GM19455 (cell line): ENCODE measurements at regions not wholly inside any gene's neighbourhood (a gene's known extent, or its start where the extent isn't known, plus 50 kb on each side); places are given as distances from the start of the nearest gene placed in this dataset.

Experiments used
- ATAC-seq: cut with Tn5 transposase; IDR thresholded peaks from one replicate; pipeline ENCODE4 v1.9.1; 2021; ENCODE audit not compliant: unreplicated experiment

DNA sequence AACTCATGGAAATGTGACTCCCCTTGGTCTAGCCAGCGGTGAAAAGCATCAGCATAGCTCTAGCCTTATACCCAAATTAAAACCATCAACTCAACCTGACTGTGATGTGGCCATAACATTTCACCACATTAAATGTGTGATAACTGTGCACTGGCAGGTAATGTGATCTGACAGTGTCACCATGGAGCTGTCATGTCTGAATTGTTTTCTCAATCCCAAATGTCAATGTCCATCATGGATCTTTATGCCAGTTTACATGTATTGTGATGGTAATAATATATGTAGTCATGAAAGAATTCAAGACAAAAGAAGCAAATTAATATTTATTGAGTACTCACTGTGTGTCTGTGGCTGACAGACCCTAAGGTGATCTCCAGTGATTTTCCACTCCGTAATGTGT, 213.4 kb upstream of the EOMES start:
- no peak for ATAC-seq

DNA sequence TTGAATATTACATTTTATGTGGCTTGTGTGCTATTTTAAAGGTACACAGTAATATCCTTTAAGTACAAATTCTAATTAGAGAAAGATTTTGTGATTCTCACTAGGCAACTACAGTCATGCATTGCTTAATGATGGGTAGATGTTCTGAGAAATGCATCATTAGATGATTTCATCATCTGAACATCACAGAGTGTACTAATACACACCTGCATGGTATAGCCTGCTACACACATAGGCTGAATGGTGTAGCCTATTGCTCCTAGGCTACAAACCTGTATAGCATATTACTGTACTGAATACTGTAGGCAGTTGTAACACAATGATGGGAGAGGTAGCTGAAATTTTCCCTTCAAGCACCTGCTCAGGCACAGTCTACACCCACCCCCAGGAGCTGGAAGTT, 217.4 kb upstream of the EOMES start:
- ATAC-seq = no peak

DNA sequence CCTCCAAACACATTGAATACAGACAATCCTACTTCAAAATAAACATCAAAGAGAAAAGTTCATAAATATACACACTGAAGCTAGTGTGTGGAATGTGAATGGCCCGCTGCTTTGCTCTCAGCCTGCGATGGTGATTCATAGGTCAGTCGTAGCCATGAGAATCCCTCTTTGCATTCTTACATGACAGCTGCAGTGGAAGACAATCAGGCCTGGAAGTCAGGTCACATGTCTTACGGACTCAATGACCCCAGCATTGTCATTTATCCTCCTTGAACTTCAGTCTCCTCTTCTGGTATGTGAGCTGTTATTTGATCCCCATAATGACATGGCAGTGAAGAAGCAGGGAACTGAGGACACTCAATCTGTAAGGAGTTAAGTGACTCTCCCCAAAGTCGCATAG, 217.8 kb upstream of the EOMES start:
- no peak for ATAC-seq

DNA sequence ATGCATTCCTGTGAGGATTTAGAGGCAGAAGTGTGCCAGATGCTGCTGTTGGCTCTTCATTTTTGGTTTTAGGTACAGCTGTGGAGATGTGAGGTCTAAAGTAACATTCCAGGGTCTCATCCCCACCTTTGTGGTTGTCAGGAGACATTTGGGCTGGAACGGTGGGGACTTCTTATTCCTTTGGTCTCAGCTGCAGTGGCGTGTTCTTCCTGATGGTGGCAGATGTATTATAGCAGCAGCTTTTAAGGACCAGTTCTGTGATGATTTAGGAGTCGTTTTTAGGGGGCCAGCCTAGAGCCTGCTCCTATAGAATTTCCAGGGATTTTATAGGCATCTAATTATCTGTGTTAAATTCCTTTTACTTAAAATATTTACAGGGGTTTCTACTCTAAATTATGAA, 221.0 kb upstream of the EOMES start:
- no peak for ATAC-seq

DNA sequence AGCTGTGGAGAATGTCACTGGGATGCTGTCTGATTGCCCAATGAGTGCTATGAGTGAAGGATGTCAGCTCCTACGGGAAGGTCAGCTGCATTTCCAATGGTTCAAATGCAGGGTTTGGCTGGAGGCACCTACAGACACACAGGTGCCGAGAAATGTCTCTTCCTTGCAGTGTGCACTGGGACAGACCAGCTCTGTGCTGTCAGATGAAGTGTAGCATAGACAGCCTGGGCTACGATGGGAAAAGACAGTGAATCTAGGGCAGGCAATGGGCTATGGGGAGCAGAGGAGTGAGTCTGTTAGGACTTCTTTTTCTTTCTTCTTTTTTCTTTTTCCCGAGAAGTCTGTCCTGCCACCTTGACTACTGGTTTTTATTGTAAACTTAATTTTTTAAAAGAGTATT, 223.1 kb upstream of the EOMES start:
- ATAC-seq = no peak

DNA sequence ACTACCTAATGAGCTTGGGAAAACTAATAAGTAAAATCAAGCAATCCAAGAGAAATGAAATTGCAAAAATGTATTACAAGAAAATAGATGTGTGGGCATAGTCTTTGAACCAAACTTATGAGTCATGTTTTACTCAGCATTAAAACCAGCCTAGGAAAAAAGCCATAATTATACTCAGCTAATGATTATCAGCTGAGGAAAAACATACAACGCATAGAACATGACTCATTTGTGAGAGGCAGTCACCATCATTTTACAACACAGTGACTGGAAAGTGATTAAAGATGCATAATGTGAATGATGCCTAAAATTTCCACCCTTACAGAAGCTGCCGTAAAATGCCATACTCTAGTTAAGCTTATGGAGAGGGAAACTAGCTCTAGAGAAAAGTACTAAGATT, 238.0 kb upstream of the EOMES start:
- no peak for ATAC-seq

DNA sequence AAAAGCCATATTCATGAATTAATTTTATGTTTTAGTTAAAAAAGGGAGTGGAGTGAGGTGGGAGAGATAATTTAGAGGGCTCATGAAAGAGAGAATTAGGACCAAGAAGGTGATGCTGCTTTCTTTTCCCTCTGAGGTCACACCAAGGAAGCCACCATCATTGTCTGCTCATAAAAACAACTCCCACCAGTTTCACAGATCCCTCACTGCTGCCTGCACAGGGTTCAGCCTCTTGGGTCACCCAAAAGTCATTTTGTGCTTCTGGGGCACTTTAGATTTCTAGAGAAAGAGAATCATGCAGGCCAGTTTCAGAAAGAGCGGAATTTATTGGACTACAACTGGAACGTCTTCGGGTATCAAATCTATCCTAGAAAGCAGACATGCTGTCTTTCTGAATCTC, 241.4 kb upstream of the EOMES start:
- ATAC-seq = no peak

DNA sequence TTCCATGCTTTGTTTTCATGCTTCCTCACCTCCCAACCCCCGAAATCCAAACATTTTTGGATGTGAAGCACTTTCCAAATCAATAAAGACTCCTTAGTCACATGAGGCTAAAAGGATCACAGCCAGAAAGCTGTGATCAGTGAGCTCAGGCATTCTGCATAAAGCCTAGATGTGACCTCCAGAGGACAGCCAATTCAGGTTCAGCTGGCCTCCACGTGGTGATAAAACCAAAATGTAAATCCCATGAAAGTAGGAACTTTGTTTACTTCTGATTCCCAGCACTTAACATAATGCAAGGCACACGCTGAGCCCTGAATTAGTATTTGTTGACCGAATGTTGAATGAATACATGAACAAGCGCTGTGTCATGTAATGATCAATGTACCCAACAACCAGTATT, 249.5 kb upstream of the EOMES start:
- no peak for ATAC-seq

DNA sequence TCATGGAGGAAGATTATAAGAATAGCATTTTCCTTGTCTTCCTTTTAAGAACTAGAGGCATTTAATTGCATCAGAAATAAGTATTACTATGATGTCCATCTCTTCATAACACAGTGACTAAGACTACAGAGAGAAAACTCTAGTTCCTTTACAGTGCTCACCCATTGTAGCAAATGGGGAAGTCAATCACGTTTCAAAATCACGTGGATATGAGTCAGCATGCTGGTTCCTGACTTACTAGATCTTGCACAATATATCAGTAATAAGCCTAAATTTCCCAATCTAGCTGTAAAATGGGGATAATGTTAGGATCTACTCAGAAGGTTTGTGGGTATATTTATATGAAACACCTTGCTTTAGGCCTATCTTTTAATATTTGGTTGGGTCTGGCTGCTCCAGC, 254.8 kb upstream of the EOMES start:
- ATAC-seq = no peak

DNA sequence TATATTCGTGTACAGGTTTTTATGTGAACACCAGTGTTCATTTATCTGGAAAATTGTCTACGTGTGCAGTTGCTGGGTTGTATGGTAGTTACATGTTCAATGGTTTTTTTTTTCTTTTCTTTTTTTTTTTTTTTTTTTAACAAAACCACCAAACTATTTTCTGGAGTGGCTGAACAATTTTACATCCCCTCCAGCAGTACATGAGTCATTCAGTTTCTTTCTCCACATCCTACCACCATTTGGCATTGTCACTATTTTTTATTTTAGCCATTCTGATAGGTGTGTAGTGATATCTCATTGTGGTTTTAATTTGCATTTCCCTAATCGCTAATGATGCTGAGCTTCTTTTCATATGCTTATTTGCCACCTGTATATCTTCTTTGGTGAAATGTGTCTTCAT, 256.3 kb upstream of the EOMES start:
- no peak for ATAC-seq

DNA sequence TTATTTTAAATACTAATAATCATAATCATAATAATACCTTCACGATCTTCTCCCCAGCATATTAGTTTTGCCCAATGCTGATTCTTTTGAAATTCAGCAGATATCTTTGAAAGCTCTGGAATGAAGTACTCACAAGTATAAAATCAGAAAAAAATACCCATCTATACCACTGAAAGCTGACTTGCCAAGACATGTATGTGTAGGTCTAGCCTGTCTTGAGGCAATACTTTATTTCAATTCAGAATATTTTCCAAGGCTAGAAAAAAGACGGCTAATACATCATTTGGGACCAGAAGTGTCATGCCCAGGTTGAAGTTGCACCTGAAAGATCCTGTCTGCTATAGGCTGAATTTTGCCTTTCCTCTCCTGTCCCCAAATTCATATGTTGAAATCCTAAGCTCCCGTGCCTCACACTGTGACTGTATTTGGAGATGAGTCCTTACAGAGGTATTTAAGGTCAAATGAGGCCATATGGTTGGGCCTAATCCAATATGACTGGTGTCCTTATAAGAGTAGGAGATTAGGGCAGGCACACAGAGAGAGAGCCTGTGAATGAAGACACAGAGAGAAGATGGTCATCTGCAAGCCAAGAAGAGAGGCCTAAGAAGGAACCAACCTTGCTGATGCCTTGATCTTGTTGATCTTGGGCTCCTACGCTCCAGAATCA, 255.9 kb upstream of the CMC1 start:
- no peak for ATAC-seq

DNA sequence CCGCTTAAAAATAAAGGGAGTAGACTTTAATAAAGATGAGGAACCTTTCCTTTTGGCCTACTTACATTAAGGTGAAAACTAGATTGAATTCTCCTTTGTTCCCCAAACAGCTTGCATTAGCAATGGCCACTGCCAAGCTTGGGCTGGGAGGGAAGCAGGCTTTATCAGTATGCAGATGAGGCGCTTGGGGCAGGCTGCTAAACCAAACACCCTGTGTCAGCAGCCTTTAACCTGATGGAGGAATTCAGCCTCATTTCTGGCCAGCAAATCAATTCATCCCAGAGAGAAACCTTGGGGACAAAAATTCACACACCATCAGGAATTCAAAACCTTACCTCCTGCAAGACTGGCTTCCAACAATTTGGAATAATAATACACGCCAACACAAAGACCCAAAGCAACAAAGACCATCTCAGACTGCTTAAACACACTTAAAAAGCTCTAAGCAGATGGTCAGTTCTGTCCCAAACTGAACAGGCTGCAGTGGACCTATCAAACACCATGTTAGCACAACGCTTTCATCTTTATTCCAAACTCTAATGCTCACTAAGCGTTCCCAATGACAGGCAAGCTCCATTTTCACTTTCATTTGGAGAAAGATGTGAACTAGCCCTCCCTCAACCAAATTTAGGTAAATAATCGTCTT, 255.1 kb upstream of the CMC1 start:
- no peak for ATAC-seq

DNA sequence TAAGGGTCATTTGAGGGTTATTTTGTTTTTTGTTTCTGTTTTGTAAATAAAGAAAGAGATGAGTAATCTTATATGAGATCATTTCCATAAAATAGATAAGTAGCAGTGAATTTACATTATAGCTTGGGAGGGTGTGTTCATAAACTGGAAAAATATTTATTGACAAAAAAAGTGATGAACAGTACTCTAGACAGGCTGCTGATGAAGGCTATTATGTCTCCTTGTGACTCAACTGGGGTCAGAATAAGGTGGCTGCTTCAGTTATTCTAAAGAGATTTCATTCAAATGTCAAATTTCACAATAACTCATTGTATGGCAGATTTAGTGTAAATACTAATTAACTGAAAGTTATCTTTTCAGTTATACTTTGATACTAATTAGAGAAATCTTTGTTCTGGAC, 251.1 kb upstream of the CMC1 start:
- ATAC-seq = no peak

DNA sequence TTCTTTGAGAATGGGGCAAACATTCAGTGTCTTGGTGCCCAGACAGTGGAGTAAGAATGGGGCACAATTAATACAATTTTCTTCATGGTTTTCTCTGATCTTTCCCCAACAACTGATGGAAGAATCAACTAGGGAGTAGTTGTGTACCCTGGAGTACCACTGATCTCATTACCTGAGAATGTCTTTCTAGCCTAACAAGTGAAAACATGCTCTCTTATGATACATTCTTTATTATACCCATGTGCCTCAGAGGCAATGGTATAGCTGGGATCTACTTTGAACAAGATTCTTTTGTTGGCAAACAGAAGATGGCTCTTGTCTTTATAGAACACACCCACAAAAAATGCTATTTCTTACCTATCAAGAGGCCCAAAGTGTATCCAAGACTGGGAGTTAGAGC, 250.6 kb upstream of the CMC1 start:
- no peak for ATAC-seq

DNA sequence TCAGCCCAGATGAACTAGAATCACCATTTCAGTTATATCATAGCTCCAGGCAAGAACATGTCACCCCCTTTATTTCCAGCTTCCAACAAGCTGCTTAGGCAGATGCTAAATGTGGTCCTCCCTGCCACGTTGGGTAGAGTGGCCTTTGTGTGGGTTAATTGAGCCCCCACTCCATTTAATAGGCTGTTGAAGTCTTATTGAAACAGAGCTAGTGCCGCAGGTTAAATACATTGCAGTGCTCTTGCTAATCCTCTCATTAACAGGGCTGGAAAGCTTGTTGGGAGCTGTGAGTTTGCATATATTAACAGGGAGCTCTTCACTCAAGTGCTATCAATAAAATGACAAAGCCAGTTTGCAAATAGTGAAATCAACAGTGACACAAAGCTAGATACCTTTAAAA, 248.4 kb upstream of the CMC1 start:
- no peak for ATAC-seq

DNA sequence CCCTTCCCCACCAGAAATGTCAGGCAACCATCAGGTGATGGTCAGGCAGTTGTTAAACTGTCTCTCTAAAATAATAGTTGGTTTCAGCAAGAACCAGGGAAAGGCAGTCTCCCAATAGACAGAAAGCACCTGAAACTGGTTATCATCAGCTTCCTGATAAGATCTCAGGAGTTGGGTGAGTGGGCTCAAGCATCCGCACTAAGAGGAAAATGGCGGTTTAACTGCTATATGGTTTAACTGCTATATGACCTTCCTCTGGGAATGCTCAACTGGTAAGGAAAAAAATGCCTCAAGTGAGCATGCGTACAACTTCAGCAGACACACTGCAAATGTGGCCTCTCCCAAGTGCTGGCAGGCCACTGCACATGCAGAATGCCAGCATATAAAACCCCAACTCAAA, 240.8 kb upstream of the CMC1 start:
- ATAC-seq = no peak

DNA sequence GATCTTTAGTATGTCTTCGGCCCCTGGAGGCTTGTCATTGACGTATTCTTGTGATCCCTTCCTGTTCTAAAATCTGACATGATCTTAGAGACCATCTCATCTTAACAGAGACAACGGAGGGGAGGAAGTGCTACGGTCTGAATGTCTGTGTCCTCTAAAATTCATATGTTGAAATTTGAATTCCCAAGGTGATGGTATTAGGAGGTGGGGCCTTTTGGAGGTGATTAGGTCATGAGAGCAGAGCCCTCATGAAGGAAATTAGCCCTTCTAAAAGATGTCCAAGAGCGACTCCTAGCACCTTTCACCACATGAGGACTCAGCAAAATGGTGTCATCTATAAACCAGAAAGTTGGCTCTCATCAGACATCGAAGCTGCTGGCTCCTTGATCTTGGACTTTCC, 233.2 kb upstream of the CMC1 start:
- ATAC-seq = no peak

DNA sequence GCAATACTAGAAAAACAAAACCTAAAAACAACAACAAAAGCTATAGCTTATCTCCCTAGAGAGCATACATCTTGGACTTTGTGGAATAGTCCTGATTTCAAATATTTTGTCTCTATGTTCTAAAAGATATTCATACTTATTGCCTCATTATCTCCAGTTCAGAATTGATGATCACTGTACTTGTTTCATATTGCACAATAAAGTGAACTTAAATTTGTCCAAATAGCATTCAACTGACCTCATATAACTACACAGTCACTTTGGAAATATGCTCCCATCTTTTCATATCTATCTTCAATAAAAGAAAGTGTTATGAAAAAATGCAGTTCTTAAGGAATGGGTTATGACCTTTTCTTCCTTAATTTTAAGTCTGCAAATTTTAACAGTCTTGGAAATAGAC, 228.6 kb upstream of the CMC1 start:
- no peak for ATAC-seq

DNA sequence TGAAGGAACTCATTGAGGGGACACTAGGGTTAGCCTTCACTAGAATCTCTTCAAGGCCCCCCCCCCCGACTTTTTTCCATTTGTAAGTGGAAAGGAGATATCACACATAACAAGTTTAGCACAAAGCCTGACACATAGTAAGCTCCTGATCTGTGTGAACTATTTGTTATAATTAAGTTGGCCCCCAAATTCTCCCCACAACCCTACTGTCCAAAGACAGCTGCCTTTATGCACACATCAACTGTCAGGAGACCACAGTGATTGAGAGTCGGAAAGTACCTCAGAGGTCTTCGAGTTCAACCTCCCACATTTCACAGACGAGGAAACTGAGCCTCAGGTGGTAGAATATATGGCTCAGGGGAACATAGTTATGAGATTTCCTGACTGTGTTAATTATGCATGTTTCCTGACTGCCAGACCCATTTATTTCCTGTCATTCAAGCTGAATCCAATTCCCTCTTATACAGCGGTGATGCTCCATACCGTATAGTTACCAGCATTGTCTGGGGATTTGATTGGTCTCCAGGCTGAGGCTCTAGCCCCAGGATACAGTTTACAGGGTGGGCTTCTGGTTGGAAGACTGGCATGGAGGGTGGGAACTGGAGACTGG, 227.4 kb upstream of the CMC1 start:
- ATAC-seq = no peak

DNA sequence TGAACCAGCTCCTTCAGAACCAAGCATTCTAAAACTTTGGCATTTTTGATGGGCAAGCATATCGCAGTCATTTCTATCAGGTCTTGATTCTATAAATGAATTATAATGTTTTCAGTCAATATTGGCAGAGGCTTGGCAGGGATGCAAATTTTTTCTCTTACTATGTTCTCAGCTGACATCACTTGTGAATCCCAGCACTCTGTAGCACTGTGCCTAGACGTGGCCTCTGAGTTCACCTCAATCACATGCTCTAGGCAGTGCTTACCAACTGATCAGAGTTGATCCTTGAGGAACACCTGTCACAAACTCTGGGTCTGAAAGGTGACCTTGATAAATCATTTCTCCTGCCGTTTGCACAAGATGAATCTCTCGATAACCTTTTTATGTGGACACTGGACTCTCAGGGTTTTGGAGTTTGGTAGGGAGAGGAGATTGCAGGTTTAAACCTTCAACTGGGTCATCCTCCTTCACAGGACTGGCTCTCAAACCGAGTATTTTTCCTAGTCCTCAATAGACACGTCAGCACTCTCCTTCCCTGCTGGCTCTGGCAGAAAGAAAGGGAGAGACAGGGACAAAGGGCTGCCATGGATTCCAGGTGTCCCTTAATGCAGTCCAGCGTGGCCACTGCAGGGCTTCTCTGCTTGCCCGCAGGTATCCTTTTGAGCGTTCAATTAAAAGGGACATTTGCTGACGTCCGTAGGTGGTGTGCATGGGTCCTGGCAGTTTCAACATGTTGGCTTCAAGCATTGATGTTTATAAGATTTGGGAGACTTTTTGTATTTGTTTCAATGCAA, 222.3 kb upstream of the CMC1 start:
- ATAC-seq = no peak

DNA sequence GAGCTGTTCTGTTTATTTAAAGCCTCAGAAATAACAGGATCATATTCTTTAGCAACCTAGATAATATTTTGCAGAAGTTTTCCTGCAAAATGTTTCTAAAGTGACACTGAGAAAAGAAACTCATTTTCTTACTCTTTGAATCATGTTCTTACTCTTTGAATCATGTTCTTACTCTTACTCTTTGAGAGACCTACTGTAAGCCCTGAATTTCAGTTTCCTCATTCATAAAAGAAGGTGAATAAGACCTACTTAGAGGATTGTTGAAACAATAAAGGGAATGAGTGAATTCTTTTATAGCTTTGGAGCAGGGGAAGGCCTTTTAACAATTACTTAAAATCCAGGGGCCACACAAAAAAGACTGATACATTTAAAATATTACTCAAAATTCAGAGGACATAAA, 221.7 kb upstream of the CMC1 start:
- no peak for ATAC-seq

DNA sequence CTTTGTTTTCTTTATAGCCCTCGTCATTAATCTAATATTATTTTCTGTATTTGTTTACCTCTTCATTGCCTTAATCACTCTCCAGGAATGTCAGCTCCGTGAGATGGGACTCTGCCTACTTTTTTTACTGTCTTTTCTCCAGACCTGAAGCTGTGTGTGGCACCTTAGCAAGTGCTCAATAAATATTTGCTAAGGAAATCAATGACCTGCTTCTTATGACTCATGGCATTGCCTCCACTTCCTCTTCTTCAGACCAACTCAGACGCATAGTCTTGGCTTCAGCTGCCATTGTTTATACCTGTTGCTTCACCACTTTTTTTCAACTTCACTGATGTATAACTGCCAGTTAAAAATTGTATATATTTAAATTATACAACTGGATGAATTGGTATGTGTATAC, 218.5 kb upstream of the CMC1 start:
- no peak for ATAC-seq
